ENCODE measurements at regions not wholly inside any gene's neighbourhood (a gene's known extent, or its start where the extent isn't known, plus 50 kb on each side); places are given as distances from the start of the nearest gene placed in this dataset.
"Not testable (repeated sequence)": the region's sequence is repeated elsewhere in the genome, so short reads cannot be mapped to it uniquely, and the experiment has no call there.

GRCh38 chr2:20949256-20949655 is 94.6 kb downstream of the APOB start:
- DNase-seq = no peak

GRCh38 chr2:20946468-20946867 is 97.4 kb downstream of the APOB start:
- no peak for DNase-seq

GRCh38 chr2:20943721-20944120 is 100.2 kb downstream of the APOB start:
- not testable (repeated sequence) for DNase-seq

GRCh38 chr2:20942646-20943125 is 101.2 kb downstream of the APOB start:
- DNase-seq = no peak

GRCh38 chr2:20940856-20941255 is 103.0 kb downstream of the APOB start:
- no peak for DNase-seq

- DNase-seq = no peak
Measured at GRCh38 chr2:20939931-20940795, 103.7 kb downstream of the APOB start.

GRCh38 chr2:20937353-20937752 is 106.5 kb downstream of the APOB start:
- no peak for DNase-seq

GRCh38 chr2:20935168-20935775 is 108.6 kb downstream of the APOB start:
- DNase-seq = no peak

GRCh38 chr2:20934236-20934635 is 109.6 kb downstream of the APOB start:
- no peak for DNase-seq

- DNase-seq = no peak
Measured at GRCh38 chr2:20933714-20934113, 110.2 kb downstream of the APOB start.

- DNase-seq = no peak
Measured at GRCh38 chr2:20931346-20931745, 108.4 kb upstream of the LDAH start.

- no peak for DNase-seq
Measured at GRCh38 chr2:20930928-20931327, 108.0 kb upstream of the LDAH start.

- no peak for DNase-seq
Measured at GRCh38 chr2:20929721-20930120, 106.8 kb upstream of the LDAH start.

- DNase-seq = no peak
Measured at GRCh38 chr2:20928617-20929016, 105.7 kb upstream of the LDAH start.

- DNase-seq = peak; percentile 22
Measured at GRCh38 chr2:20925265-20925889, 102.5 kb upstream of the LDAH start.

- DNase-seq = no peak
Measured at GRCh38 chr2:20919297-20919800, 96.4 kb upstream of the LDAH start.

GRCh38 chr2:20917719-20918572 is 95.0 kb upstream of the LDAH start:
- DNase-seq = no peak

- DNase-seq = no peak
Measured at GRCh38 chr2:20917287-20917660, 94.4 kb upstream of the LDAH start.

- no peak for DNase-seq
Measured at GRCh38 chr2:20916604-20917286, 93.8 kb upstream of the LDAH start.

GRCh38 chr2:20915271-20915670 is 92.4 kb upstream of the LDAH start:
- DNase-seq = no peak

GRCh38 chr2:20914771-20915170 is 91.9 kb upstream of the LDAH start:
- DNase-seq = no peak

GRCh38 chr2:20914087-20914486 is 91.2 kb upstream of the LDAH start:
- no peak for DNase-seq
